ENCODE measurements at regions not wholly inside any gene's neighbourhood (a gene's known extent, or its start where the extent isn't known, plus 50 kb on each side); places are given as distances from the start of the nearest gene placed in this dataset.

GRCh38 chr10:8130973-8131911, 76.8 kb downstream of the GATA3 start (continued):
- TF ChIP-seq, protein P1, sequence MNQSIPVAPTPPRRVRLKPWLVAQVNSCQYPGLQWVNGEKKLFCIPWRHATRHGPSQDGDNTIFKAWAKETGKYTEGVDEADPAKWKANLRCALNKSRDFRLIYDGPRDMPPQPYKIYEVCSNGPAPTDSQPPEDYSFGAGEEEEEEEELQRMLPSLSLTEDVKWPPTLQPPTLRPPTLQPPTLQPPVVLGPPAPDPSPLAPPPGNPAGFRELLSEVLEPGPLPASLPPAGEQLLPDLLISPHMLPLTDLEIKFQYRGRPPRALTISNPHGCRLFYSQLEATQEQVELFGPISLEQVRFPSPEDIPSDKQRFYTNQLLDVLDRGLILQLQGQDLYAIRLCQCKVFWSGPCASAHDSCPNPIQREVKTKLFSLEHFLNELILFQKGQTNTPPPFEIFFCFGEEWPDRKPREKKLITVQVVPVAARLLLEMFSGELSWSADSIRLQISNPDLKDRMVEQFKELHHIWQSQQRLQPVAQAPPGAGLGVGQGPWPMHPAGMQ (IDR thresholded peaks at IDR 0.05; ENCODE audit: borderline replicate concordance) = no peak
- TF ChIP-seq MXI1 (IDR thresholded peaks at IDR 0.05; ENCODE audit: low read depth, low read length) = no peak
- TF ChIP-seq SP1 (IDR thresholded peaks at IDR 0.05; ENCODE audit: low read depth, low read length) = no peak
- TF ChIP-seq CREM (IDR thresholded peaks at IDR 0.05; ENCODE audit: low read depth) = peak; percentile 89
- TF ChIP-seq, protein P2, sequence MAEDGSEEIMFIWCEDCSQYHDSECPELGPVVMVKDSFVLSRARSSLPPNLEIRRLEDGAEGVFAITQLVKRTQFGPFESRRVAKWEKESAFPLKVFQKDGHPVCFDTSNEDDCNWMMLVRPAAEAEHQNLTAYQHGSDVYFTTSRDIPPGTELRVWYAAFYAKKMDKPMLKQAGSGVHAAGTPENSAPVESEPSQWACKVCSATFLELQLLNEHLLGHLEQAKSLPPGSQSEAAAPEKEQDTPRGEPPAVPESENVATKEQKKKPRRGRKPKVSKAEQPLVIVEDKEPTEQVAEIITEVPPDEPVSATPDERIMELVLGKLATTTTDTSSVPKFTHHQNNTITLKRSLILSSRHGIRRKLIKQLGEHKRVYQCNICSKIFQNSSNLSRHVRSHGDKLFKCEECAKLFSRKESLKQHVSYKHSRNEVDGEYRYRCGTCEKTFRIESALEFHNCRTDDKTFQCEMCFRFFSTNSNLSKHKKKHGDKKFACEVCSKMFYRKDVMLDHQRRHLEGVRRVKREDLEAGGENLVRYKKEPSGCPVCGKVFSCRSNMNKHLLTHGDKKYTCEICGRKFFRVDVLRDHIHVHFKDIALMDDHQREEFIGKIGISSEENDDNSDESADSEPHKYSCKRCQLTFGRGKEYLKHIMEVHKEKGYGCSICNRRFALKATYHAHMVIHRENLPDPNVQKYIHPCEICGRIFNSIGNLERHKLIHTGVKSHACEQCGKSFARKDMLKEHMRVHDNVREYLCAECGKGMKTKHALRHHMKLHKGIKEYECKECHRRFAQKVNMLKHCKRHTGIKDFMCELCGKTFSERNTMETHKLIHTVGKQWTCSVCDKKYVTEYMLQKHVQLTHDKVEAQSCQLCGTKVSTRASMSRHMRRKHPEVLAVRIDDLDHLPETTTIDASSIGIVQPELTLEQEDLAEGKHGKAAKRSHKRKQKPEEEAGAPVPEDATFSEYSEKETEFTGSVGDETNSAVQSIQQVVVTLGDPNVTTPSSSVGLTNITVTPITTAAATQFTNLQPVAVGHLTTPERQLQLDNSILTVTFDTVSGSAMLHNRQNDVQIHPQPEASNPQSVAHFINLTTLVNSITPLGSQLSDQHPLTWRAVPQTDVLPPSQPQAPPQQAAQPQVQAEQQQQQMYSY (CRISPR knock-in tag; IDR thresholded peaks at IDR 0.05) = no peak
- TF ChIP-seq ZNF24 (IDR thresholded peaks at IDR 0.05) = no peak
- no peak for TF ChIP-seq RB1 (IDR thresholded peaks at IDR 0.05; ENCODE audit: borderline replicate concordance)
- TF ChIP-seq RFX5 (IDR thresholded peaks at IDR 0.05; ENCODE audit: low read depth, low read length) = no peak
- TF ChIP-seq MYB (IDR thresholded peaks at IDR 0.05; ENCODE audit: borderline replicate concordance, low read depth, low read length) = no peak
- TF ChIP-seq POU2F2 (IDR thresholded peaks at IDR 0.05; ENCODE audit: borderline replicate concordance, low read depth, low read length) = no peak
- no peak for TF ChIP-seq LARP7 (IDR thresholded peaks at IDR 0.05)
- peak; percentile 97 for TF ChIP-seq EED (IDR thresholded peaks at IDR 0.05; ENCODE audit: low read depth)
- TF ChIP-seq JUNB (IDR thresholded peaks at IDR 0.05) = peak; percentile 96
- TF ChIP-seq, protein P3, sequence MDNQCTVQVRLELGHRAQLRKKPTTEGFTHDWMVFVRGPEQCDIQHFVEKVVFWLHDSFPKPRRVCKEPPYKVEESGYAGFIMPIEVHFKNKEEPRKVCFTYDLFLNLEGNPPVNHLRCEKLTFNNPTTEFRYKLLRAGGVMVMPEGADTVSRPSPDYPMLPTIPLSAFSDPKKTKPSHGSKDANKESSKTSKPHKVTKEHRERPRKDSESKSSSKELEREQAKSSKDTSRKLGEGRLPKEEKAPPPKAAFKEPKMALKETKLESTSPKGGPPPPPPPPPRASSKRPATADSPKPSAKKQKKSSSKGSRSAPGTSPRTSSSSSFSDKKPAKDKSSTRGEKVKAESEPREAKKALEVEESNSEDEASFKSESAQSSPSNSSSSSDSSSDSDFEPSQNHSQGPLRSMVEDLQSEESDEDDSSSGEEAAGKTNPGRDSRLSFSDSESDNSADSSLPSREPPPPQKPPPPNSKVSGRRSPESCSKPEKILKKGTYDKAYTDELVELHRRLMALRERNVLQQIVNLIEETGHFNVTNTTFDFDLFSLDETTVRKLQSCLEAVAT (IDR thresholded peaks at IDR 0.05) = no peak
- no peak for TF ChIP-seq WRNIP1 (IDR thresholded peaks at IDR 0.05; ENCODE audit: borderline replicate concordance, low read depth, low read length)
- TF ChIP-seq SIN3A (IDR thresholded peaks at IDR 0.05; ENCODE audit: low read depth, low read length) = no peak
- TF ChIP-seq SUPT20H (IDR thresholded peaks at IDR 0.05; ENCODE audit: borderline replicate concordance, control insufficient read depth, low read depth, low read length) = no peak
- TF ChIP-seq CHD1 (IDR thresholded peaks at IDR 0.05; ENCODE audit: low read depth, low read length) = no peak
- no peak for TF ChIP-seq ESRRA (IDR thresholded peaks at IDR 0.05; ENCODE audit: low read length)
- TF ChIP-seq RAD51 (IDR thresholded peaks at IDR 0.05) = no peak
- TF ChIP-seq, protein P4, sequence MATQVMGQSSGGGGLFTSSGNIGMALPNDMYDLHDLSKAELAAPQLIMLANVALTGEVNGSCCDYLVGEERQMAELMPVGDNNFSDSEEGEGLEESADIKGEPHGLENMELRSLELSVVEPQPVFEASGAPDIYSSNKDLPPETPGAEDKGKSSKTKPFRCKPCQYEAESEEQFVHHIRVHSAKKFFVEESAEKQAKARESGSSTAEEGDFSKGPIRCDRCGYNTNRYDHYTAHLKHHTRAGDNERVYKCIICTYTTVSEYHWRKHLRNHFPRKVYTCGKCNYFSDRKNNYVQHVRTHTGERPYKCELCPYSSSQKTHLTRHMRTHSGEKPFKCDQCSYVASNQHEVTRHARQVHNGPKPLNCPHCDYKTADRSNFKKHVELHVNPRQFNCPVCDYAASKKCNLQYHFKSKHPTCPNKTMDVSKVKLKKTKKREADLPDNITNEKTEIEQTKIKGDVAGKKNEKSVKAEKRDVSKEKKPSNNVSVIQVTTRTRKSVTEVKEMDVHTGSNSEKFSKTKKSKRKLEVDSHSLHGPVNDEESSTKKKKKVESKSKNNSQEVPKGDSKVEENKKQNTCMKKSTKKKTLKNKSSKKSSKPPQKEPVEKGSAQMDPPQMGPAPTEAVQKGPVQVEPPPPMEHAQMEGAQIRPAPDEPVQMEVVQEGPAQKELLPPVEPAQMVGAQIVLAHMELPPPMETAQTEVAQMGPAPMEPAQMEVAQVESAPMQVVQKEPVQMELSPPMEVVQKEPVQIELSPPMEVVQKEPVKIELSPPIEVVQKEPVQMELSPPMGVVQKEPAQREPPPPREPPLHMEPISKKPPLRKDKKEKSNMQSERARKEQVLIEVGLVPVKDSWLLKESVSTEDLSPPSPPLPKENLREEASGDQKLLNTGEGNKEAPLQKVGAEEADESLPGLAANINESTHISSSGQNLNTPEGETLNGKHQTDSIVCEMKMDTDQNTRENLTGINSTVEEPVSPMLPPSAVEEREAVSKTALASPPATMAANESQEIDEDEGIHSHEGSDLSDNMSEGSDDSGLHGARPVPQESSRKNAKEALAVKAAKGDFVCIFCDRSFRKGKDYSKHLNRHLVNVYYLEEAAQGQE (IDR thresholded peaks at IDR 0.05; ENCODE audit: low read depth, low read length) = no peak
- no peak for TF ChIP-seq PML (IDR thresholded peaks at IDR 0.05; ENCODE audit: low read length)
